GM18517 (cell line): ENCODE measurements at regions not wholly inside any gene's neighbourhood (a gene's known extent, or its start where the extent isn't known, plus 50 kb on each side); places are given as distances from the start of the nearest gene placed in this dataset.
"Not testable (repeated sequence)": the region's sequence is repeated elsewhere in the genome, so short reads cannot be mapped to it uniquely, and the experiment has no call there.

Experiments used
- ATAC-seq: cut with Tn5 transposase; IDR thresholded peaks from one replicate; pipeline ENCODE4 v1.9.1; 2021; ENCODE audit warnings: mild to moderate bottlenecking, moderate library complexity; ENCODE audit not compliant: unreplicated experiment

DNA sequence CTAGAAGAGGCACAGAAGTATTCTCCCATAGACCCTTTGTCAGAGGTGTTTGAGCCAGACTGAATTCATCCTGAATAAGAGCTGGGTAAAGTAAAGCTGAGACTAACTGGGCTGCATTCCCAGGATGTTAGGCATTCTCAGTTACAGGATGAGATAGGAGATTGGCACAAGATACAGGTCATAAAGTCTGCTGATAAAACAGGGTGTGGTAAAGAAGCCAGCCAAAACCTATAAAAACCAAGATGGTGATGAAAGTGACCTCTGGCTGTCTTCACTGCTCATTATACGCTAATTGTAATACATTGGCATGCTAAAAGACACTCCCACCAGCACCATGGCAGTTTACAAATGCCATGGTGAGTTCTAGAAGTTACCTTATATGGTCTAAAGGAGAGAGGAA, 364.9 kb upstream of the TMEFF2 start:
- ATAC-seq: no peak

DNA sequence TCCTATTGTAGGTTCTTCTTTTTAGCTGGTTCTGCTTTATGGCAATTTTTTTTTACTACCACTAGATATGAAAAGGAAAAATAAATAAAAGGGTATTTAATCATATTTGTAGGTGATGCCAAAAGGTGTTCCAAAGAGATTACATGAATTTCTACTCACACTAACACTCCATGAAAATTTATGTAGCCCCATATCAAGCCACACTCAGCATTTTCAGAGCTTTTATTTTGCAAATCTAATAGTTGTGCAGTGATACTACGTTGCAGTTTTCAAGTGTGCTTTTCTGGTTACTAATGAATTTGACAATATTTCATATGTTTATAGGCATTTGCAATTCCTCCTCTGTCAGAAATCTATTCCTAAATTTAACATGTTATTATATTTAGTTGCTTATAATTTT, 363.9 kb upstream of the TMEFF2 start:
- ATAC-seq: no peak

GRCh38 chr2:192555740-192556139, 361.0 kb upstream of the TMEFF2 start:
- ATAC-seq: no peak

DNA sequence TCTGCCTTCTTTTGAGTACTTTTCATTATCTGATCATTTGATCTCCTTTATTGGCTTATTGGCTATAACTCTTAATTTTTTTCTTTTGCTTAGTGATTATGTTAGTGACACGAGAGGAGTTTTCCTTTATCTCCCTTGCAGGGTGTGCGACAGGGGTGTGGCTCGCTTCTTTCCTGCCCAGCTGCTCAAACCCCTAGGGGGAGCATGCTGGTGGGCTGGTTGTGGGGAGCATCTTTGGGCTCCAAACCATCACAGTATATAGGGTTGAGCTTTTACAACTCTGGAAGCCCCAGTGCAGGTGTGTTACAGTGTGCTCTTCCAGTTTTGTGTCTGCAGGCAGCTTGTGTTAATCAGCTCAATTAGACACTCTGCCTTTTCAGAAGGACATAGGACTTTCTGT, 357.0 kb upstream of the TMEFF2 start:
- ATAC-seq: no peak

GRCh38 chr2:192546565-192546964, 351.8 kb upstream of the TMEFF2 start:
- no peak for ATAC-seq

DNA sequence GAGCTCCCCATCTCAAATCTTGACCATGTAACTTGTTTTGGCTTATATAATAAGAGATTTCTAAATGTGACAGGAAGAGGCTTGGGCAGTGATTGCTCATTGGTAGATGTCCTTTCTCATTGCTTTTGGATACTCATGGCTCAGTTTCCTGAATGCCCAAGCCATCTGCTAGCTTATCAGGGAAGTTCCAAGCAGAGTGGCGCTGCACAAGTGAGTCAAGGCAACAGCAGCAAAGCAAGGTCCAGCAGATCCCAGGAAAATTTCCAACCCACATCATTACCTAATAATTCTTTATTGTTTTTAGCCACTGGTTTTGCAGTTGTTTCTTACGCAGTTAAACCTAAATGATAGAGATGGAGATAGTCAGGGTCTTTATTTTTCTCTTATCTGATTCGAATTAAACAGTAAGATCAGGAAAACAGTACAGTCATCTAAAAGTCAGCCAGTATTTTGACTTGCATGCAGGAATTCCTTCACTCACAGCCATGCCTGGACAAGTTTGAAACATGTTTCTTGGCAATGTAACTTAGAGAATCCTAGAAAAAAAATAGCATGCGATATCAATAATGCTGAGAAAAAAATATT, 349.7 kb upstream of the TMEFF2 start:
- ATAC-seq: no peak

- ATAC-seq: not testable (repeated sequence)
Observed at GRCh38 chr2:192542148-192543066, 347.7 kb upstream of the TMEFF2 start.

- no peak for ATAC-seq
Observed at GRCh38 chr2:192539306-192539705, 344.6 kb upstream of the TMEFF2 start.

- ATAC-seq: no peak
Observed at GRCh38 chr2:192536922-192537624, 342.3 kb upstream of the TMEFF2 start.

GRCh38 chr2:192535956-192536921, 341.5 kb upstream of the TMEFF2 start:
- no peak for ATAC-seq

DNA sequence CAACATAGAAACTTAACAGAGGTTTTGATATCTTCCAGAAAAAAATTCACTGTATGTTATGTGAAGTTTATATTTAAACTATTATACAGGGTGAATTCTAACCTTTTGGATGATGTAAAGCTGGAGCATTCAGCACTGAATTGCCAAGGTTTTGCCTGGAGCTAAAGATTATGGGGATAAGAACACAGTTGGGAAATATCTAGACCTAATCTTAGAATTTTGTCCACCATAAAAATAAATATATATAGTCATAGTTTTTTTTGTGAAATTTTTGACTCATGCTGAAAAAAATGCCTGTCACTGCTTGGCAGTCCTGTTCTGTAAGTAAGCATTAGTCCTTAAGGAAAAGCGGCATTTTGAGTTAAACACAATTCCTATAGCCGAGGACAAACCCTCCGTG, 339.3 kb upstream of the TMEFF2 start:
- ATAC-seq: no peak

DNA sequence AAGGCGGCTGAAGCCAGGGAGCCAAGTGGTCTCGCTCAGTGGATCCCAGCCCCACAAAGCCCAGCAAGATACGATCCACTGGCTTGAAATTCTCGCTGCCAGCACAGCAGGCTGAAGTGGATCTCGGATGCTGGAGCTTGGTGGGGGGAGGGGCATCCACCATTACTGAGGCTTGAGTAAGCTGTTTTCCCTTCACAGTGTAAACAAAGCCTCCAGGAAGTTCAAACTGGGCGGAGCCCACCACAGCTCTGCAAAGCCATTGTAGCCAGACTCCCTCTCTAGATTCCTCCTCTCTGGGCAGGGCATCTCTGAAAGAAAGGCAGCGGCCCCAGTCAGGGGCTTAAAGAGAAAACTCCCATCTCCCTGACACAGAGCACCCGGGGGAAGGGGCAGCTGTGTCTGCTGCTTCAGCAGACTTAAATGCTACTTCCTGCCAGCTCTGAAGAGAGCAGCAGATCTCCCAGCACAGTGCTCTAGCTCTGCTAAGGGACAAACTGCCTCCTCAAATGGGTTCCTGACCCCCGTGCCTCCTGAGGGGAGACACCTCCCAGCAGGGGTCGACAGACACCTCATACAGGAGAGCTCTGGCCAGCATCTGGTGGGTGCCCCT, 330.0 kb upstream of the TMEFF2 start:
- ATAC-seq: not testable (repeated sequence)

- not testable (repeated sequence) for ATAC-seq
Observed at GRCh38 chr2:192524214-192524613, 329.5 kb upstream of the TMEFF2 start.

- no peak for ATAC-seq
Observed at GRCh38 chr2:192515937-192516336, 321.2 kb upstream of the TMEFF2 start.

DNA sequence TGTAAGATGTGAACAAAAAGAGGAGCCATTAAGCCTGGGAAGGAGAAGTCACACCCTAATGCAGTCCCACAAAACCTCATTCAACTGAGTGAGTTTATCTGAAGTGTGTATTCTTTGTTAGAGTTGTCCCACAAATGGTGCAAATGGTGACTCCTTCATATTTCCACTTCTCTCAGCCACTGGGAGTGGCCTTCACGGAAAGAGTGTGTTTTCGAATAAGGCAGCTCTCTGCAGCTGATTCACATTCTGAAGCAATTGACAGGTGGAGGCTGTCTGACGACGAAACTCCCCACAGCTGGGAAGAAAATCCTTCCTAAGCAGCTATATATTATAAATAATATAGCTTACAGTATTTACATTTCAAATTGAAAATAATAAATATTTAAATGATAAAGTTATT, 318.8 kb upstream of the TMEFF2 start:
- no peak for ATAC-seq

DNA sequence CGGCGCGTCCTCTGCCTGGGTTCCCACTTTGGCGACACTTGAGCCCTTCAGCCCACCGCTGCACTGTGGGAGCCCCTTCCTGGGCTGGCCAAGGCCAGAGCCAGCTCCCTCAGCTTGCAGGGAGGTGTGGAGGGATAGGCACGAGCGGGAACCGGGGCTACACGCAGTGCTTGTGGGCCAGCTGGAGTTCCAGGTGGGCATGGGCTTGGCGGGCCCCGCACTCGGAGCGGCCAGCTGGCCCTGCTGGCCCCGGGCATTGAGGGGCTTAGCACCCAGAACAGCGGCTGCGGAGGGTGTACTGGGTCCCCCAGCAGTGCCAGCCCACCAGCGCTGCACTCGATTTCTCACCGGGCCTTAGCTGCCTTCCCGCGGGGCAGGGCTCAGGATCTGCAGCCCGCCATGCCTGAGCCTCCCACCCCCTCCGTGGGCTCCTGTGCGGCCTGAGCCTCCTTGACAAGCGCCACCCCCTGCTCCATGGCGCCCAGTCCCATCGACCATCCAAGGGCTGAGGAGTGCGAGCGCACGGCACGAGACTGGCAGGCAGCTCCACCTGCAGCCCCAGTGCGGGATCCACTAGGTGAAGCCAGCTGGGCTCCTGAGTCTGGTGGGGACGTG, 313.2 kb upstream of the TMEFF2 start:
- ATAC-seq: not testable (repeated sequence)

DNA sequence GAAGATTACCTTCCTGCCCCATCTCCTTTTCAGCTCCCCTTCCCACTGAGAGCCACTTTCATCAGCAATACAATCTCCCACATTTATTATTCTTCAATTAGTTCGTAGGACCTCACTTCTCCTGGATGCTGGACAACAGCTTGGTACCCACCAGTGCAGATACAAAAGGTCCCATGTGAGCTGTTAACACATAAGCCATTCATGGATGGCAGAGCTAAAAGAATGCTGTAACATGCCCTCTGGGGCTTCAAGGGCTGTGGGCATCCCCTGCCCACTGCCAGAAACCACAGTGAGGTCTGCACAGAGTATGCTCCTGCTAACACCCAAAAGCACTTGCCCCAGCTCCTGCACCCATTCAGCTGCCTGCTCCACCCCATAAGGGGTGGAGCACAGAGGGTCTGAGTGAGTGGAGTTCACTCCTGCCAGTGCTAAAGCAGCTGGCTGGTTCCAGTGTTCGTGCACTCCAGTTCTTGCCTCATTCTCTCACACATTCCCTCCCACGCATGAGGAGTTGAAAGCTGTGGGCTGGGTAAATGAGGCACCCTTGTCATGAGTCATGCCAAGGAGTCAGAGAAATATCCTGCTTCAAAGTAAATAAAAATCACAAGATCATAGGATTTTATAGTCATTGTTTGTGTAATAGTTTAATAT, 305.9 kb upstream of the TMEFF2 start:
- peak; percentile 85 for ATAC-seq

DNA sequence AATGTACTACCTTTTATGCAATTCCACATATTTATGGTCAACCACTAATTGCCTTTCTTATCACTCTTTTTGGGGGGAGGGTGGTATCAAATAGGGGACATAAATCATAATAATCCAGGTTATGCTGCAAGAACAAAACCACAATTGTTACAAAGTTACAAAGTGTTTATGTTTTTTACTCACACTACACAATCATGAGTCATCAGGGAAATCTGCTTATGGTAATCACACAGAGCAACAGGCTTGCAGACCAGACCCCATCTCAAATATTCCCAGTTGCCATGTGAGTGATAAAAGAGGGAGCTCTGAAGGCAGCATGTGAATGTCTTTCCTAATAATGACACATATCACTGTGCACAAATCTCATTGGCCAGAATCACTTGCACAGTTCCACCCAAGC, 304.7 kb upstream of the TMEFF2 start:
- no peak for ATAC-seq

DNA sequence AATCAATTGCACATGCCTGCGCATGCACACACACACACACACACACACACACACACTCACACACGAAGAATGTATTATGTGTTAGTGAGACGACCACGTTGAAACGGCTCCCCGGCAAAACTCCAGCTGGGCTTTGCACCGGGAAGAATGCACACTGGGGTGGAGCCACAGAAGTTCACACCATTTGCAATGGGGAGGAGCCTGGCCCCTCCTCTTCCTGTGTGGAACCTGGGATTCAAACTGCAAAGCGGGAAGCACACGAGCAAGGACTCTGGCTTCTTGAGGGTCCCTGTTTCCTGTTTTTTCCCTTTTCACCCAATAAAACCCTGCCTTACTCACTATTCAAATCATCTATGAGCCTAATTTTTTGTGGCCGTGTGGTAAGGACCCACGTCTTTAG, 304.0 kb upstream of the TMEFF2 start:
- no peak for ATAC-seq
